AG09309 (cell line): ENCODE measurements at regions not wholly inside any gene's neighbourhood (a gene's known extent, or its start where the extent isn't known, plus 50 kb on each side); places are given as distances from the start of the nearest gene placed in this dataset.

Experiments
- DNase-seq: peaks from one replicate; pipeline ENCODE4 v3.0.0-alpha.2; 2010; ENCODE audit warnings: low read depth
- H3K4me3 ChIP-seq: 2 replicates; pipeline ENCODE4 v1.5.1; 2011; ENCODE audit warnings: mild to moderate bottlenecking, low read depth, low read length, moderate library complexity; ENCODE audit not compliant: control insufficient read depth
- CTCF ChIP-seq: IDR thresholded peaks from 2 replicates; pipeline ENCODE4 v1.5.1; 2011; ENCODE audit warnings: mild to moderate bottlenecking, low read depth, low read length, inconsistent platforms; ENCODE audit not compliant: insufficient read depth, control insufficient read depth; ENCODE audit errors: missing control alignments

GRCh38 chr2:381941-382727, 94.2 kb upstream of the ALKAL2 start:
- TF ChIP-seq CTCF = no peak

DNA sequence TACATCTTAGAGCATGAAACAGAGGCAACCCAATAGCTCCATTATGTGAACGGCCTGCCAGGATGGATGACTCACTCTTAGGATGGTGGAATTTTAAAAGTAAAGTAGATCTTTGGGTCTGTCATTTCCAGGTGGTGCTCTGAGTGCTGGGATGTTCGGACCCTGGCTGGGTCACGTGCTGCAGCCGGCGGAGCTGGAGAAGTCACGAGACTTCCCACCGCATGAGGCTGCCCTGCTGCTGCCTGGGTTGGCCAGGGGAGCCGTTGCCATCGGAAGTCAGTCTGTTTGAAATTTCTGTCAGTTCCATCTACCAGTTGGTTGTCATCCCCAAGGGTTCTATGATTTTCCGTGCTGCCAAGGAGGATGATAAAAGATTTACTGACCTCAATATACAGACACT, 93.3 kb upstream of the ALKAL2 start:
- no peak overlapping the region for H3K4me3 ChIP-seq
- no peak for DNase-seq
- TF ChIP-seq CTCF = no peak

More at GRCh38 chr2:381941-382727, 94.2 kb upstream of the ALKAL2 start:
- no peak overlapping the region for H3K4me3 ChIP-seq
- DNase-seq = no peak

DNA sequence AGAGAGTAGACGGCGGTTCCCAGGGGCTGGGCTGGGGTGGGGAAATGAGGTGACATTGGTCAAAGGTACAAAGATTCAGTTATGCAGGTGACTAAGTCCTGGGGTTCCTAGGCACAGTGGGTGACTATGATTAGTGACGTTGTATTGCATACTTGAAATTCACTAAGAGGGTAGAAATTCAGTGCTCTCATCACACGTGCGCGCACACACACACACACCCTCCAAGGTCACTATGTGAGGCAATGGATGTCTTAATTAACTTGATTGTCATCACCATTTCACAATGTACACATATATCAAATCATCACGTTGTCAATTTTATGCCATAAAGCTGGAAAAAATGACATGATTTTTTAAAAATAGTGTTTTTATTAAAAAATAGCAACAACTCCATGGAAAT, 92.9 kb upstream of the ALKAL2 start:
- no peak overlapping the region for H3K4me3 ChIP-seq
- TF ChIP-seq CTCF = no peak
- DNase-seq = no peak

DNA sequence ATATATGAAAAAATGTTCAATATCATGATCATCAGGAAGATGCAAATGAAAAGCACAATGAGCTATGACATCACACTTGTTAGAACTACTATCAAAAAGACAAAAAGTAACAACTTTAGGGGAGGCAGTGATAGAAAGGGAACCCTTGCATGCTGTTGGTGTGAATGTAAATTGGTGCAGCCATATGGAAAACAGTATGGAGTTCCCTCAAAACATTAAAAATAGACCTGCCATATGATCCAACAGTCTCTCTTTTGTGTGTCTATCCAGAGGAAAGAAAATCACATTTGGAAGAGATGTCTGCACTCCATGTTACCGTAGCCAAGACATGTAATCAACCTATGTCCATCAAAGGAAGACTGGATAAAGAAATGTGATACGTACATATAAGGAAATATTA, 92.3 kb upstream of the ALKAL2 start:
- DNase-seq = no peak
- TF ChIP-seq CTCF = no peak
- H3K4me3 ChIP-seq = no peak overlapping the region

DNA sequence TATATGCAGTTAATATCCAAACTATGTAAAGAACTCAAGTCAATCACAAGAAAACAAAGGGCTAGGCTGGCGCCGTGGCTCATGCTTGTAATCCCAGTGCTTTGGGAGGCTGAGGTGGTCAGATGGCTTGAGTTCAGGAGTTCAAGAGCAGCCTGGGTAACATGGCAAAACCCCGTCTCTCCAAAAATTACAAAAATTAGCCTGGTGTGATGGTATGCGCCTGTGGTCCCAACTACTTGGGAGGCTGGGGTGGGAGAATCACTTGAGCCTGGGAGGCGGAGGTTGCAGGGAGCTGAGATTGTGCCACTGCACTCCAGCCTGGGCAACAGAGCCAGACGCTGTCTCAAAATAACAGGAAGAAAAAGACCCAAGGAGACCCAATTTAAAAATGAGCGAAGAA, 91.9 kb upstream of the ALKAL2 start:
- TF ChIP-seq CTCF = no peak
- H3K4me3 ChIP-seq = no peak overlapping the region
- no peak for DNase-seq

DNA sequence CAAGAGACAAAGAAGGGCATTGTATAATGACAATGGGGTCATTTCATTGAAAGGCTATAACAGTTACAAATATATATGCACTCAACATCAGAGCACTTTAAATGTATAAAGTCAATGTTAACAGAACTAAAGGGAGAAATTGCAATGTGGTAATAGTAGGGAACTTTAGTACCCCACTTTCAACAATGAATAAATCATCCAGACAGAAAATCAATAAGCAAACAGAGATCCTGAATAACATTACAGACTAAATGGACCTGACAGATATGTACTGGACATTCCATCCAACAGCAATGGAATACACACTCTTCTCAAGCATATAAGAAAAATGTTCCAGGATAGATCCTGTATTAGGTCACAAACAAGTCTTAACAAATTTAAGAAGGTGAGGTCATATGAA, 90.5 kb upstream of the ALKAL2 start:
- no peak for DNase-seq

More for the DNA sequence above, 90.5 kb upstream of the ALKAL2 start:
- H3K4me3 ChIP-seq = no peak overlapping the region
- TF ChIP-seq CTCF = no peak
